ENCODE measurements at regions not wholly inside any gene's neighbourhood (a gene's known extent, or its start where the extent isn't known, plus 50 kb on each side); places are given as distances from the start of the nearest gene placed in this dataset.

GRCh38 chr17:72183194-72183685, 62.4 kb downstream of the SOX9 start:
- Histone ChIP-seq H3K27me3 (no peaks in the 10 kb centered on the region), H3K36me3 (no peaks in the 10 kb centered on the region), H3K27ac (no peak overlapping the region), H3K4me3 (no peak overlapping the region), H3K4me1 (no peaks in the 10 kb centered on the region), H3K9me3 (no peaks in the 10 kb centered on the region)
- intact Hi-C loops (cut with DNase I; ENCODE audit: low total_unique reads) = no loop called here
- TF ChIP-seq CTCF (IDR thresholded peaks at IDR 0.05) = no peak
- no peak for DNase-seq

GRCh38 chr17:72184805-72185204, 64.0 kb downstream of the SOX9 start:
- Histone ChIP-seq H3K4me3 (no peak overlapping the region), H3K36me3 (no peaks in the 10 kb centered on the region), H3K4me1 (no peaks in the 10 kb centered on the region), H3K9me3 (no peaks in the 10 kb centered on the region), H3K27ac (no peak overlapping the region), H3K27me3 (no peaks in the 10 kb centered on the region)
- DNase-seq = no peak
- intact Hi-C loops (cut with DNase I; ENCODE audit: low total_unique reads) = no loop called here
- TF ChIP-seq CTCF (IDR thresholded peaks at IDR 0.05) = no peak

- Histone ChIP-seq H3K36me3 (no peaks in the 10 kb centered on the region), H3K9me3 (no peaks in the 10 kb centered on the region), H3K4me1 (no peaks in the 10 kb centered on the region), H3K27ac (no peak overlapping the region), H3K4me3 (no peak overlapping the region), H3K27me3 (no peaks in the 10 kb centered on the region)
- intact Hi-C loops (cut with DNase I; ENCODE audit: low total_unique reads) = no loop called here
- no peak for TF ChIP-seq CTCF (IDR thresholded peaks at IDR 0.05)
- DNase-seq = no peak
Measured at GRCh38 chr17:72185564-72185963, 64.7 kb downstream of the SOX9 start.

- no peaks in the 10 kb centered on the region for H3K36me3 ChIP-seq
- H3K4me3 ChIP-seq = no peak overlapping the region
- H3K27me3 ChIP-seq = no peaks in the 10 kb centered on the region
- H3K4me1 ChIP-seq = no peaks in the 10 kb centered on the region
- H3K9me3 ChIP-seq = no peaks in the 10 kb centered on the region
- H3K27ac ChIP-seq = no peak overlapping the region
- intact Hi-C loops (cut with DNase I; ENCODE audit: low total_unique reads) = no loop called here
- peak; percentile 61 to 74 for DNase-seq
- TF ChIP-seq CTCF (IDR thresholded peaks at IDR 0.05) = no peak
Measured at GRCh38 chr17:72187556-72187955, 66.7 kb downstream of the SOX9 start.

- Histone ChIP-seq H3K4me3 (no peak overlapping the region), H3K36me3 (no peaks in the 10 kb centered on the region), H3K27me3 (no peaks in the 10 kb centered on the region), H3K27ac (no peak overlapping the region), H3K9me3 (no peaks in the 10 kb centered on the region), H3K4me1 (no peaks in the 10 kb centered on the region)
- intact Hi-C loops (cut with DNase I; ENCODE audit: low total_unique reads) = no loop called here
- no peak for TF ChIP-seq CTCF (IDR thresholded peaks at IDR 0.05)
- no peak for DNase-seq
Measured at GRCh38 chr17:72188801-72189200, 68.0 kb downstream of the SOX9 start.
